ENCODE measurements at regions not wholly inside any gene's neighbourhood (a gene's known extent, or its start where the extent isn't known, plus 50 kb on each side); places are given as distances from the start of the nearest gene placed in this dataset.

DNA sequence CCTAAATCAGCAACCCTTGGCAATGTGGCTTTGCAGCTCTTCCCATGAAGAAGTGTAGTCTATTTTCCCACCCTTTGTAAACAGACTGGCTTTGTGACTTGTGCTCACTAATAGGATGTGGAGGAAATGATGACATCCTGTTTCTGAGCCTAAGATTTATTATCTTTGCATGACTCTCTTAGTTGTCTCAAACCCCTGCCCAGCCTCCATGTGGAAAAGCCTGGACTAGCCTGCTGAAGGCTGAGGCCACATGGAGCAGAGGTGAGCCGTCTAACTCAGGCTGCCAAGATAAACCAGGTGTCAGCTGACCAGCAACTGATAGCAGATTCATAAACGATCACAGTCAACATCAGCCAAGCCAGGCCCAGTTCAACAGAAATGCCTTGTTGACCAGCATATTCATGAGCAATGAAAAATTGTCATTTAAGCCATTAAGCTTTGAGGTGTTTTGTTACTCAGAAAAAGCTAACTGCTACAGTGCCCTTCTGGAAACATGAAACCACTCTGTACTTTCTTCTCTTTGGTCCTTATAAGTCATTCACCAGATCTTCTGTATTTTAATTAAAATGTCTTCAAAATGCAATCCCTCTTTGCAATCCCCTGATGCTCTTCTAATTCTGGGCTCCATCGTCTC is 586.3 kb upstream of the ANKRD30A start:
- no peak overlapping the region for H4K8ac ChIP-seq (ENCODE audit: low read depth, low read length)
- H3K4me1 ChIP-seq (ENCODE audit: control insufficient read depth in 2 of 2, insufficient read depth in 1 of 2, low read depth in 1 of 2, low read length in 2 of 2) = peaks cover 0 to 2% of the 10 kb centered on the region in 2 donors
- no peak overlapping the region for H4K91ac ChIP-seq (ENCODE audit: low read depth, low read length, poor library complexity)
- H3K9me3 ChIP-seq (replicated peaks in 1 of 2; ENCODE audit: control insufficient read depth in 2 of 2, insufficient read depth in 1 of 2, low read depth in 1 of 2, low read length in 2 of 2) = peaks cover 0 to 2% of the 10 kb centered on the region in 2 donors
- no peaks in the 10 kb centered on the region for H3K27me3 ChIP-seq (ENCODE audit: control insufficient read depth in 3 of 3, insufficient read depth in 3 of 3, low read depth in 1 of 3, low read length in 3 of 3)
- H2BK15ac ChIP-seq (ENCODE audit: low read length) = no peak overlapping the region
- no peak overlapping the region for H2BK5ac ChIP-seq (ENCODE audit: low read length)
- no peak overlapping the region for H2AFZ ChIP-seq (ENCODE audit: low read length)
- no peaks in the 10 kb centered on the region for H3K36me3 ChIP-seq (replicated peaks in 1 of 2; ENCODE audit: control insufficient read depth in 2 of 2, insufficient read depth in 2 of 2, low read length in 2 of 2)
- H3K18ac ChIP-seq (ENCODE audit: low read length) = peak overlapping the region; percentile 15
- H2BK120ac ChIP-seq (ENCODE audit: low read depth, low read length) = no peak overlapping the region
- H3K4me3 ChIP-seq (ENCODE audit: low read length in 2 of 2) = no peak overlapping the region
- no CpG with 5 or more reads among the region's 3 CpGs for WGBS, 2 donors (ENCODE audit: extremely low coverage in 2 of 2, insufficient read length in 2 of 2, insufficient replicate concordance in 1 of 2)
- no peak overlapping the region for H2BK12ac ChIP-seq (ENCODE audit: low read length)
- DNase-seq (ENCODE audit: low spot score) = no peak
- H3K4ac ChIP-seq (ENCODE audit: low read length) = no peak overlapping the region
- H2AK5ac ChIP-seq (ENCODE audit: low read depth, low read length) = no peak overlapping the region
- H3K4me2 ChIP-seq (ENCODE audit: insufficient read depth, low read length, poor library complexity, severe bottlenecking) = no peak overlapping the region
- no peak overlapping the region for H3K27ac ChIP-seq (replicated peaks; ENCODE audit: low read length)
- no peak overlapping the region for H3K9ac ChIP-seq (ENCODE audit: low read depth, low read length, poor library complexity)
- H3K14ac ChIP-seq (ENCODE audit: low read length) = no peak overlapping the region
- H3K23ac ChIP-seq (ENCODE audit: low read depth, low read length, poor library complexity) = no peak overlapping the region
- no peaks in the 10 kb centered on the region for H3K79me1 ChIP-seq (ENCODE audit: low read depth, low read length)

DNA sequence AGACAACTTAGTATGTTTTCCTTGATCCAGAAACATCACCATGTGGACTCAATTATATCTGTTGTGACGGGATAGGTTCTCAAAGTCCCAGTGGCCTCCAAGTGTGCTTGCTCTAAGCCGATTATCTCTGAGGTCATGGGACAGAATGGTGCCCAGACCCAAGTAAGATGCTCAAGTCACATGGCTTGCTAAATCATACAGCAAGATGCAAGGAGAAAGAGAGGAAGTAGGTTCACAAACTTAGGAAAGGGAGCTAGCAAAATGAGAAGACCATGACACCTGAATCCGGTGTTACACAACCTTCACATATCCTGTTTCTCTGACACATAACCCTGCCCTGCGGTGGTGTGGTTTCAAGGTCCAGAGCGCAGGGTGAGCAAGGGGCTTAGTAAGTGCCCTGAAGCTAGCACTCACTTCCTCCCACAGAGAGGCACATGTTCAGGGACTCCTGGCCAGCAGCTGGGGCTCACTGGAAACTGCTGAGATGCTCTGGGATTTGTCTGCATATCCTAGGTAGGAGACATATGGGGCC is 590.9 kb upstream of the ANKRD30A start:
- H2AFZ ChIP-seq (ENCODE audit: low read length) = no peak overlapping the region
- no peaks in the 10 kb centered on the region for H3K27me3 ChIP-seq (ENCODE audit: control insufficient read depth in 3 of 3, insufficient read depth in 3 of 3, low read depth in 1 of 3, low read length in 3 of 3)
- no peak overlapping the region for H2AK5ac ChIP-seq (ENCODE audit: low read depth, low read length)
- H2BK15ac ChIP-seq (ENCODE audit: low read length) = peak overlapping the region; percentile 19
- H3K27ac ChIP-seq (replicated peaks; ENCODE audit: low read length) = no peak overlapping the region
- H3K4me3 ChIP-seq (ENCODE audit: low read length in 2 of 2) = no peak overlapping the region
- H3K18ac ChIP-seq (ENCODE audit: low read length) = no peak overlapping the region
- DNase-seq (ENCODE audit: low spot score) = no peak
- no CpG with 5 or more reads among the region's 5 CpGs for WGBS, 2 donors (ENCODE audit: extremely low coverage in 2 of 2, insufficient read length in 2 of 2, insufficient replicate concordance in 1 of 2)
- H2BK120ac ChIP-seq (ENCODE audit: low read depth, low read length) = no peak overlapping the region
- no peak overlapping the region for H4K8ac ChIP-seq (ENCODE audit: low read depth, low read length)
- no peaks in the 10 kb centered on the region for H3K79me1 ChIP-seq (ENCODE audit: low read depth, low read length)
- H2BK12ac ChIP-seq (ENCODE audit: low read length) = no peak overlapping the region
- no peak overlapping the region for H2BK5ac ChIP-seq (ENCODE audit: low read length)
- H3K9ac ChIP-seq (ENCODE audit: low read depth, low read length, poor library complexity) = no peak overlapping the region
- no peak overlapping the region for H4K91ac ChIP-seq (ENCODE audit: low read depth, low read length, poor library complexity)
- no peak overlapping the region for H3K4me2 ChIP-seq (ENCODE audit: insufficient read depth, low read length, poor library complexity, severe bottlenecking)
- H3K9me3 ChIP-seq (replicated peaks in 1 of 2; ENCODE audit: control insufficient read depth in 2 of 2, insufficient read depth in 1 of 2, low read depth in 1 of 2, low read length in 2 of 2) = peaks cover 0 to 2% of the 10 kb centered on the region in 2 donors
- H3K23ac ChIP-seq (ENCODE audit: low read depth, low read length, poor library complexity) = no peak overlapping the region
- no peaks in the 10 kb centered on the region for H3K36me3 ChIP-seq (replicated peaks in 1 of 2; ENCODE audit: control insufficient read depth in 2 of 2, insufficient read depth in 2 of 2, low read length in 2 of 2)
- H3K4ac ChIP-seq (ENCODE audit: low read length) = no peak overlapping the region
- no peak overlapping the region for H3K14ac ChIP-seq (ENCODE audit: low read length)
- peaks cover 0 to 2% of the 10 kb centered on the region in 2 donors for H3K4me1 ChIP-seq (ENCODE audit: control insufficient read depth in 2 of 2, insufficient read depth in 1 of 2, low read depth in 1 of 2, low read length in 2 of 2)

DNA sequence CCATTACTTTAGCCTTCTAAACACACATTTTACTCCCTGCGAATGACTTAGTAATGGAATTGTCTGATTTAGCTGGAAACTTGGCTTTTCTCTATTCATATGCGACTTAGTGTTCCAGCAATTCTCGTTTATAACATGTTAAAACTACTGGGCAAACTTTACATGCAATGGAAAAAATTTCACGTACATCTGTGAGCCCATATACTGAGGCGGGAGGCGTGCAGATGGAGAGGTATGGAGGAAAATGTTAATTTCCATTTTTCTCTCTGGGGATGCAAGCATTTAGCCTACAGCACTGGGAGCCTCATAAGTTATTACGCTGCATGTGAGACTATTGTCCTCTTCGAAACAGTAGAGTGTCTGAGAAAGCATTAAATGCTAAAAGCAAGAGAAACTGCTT is 591.5 kb upstream of the ANKRD30A start:
- H2AFZ ChIP-seq (ENCODE audit: low read length) = no peak overlapping the region
- H4K91ac ChIP-seq (ENCODE audit: low read depth, low read length, poor library complexity) = no peak overlapping the region
- WGBS, 2 donors (ENCODE audit: extremely low coverage in 2 of 2, insufficient read length in 2 of 2, insufficient replicate concordance in 1 of 2) = no CpG with 5 or more reads among the region's 8 CpGs
- H3K79me1 ChIP-seq (ENCODE audit: low read depth, low read length) = no peaks in the 10 kb centered on the region
- no peak for DNase-seq (ENCODE audit: low spot score)
- H3K27ac ChIP-seq (replicated peaks; ENCODE audit: low read length) = no peak overlapping the region
- H3K9ac ChIP-seq (ENCODE audit: low read depth, low read length, poor library complexity) = no peak overlapping the region
- H3K18ac ChIP-seq (ENCODE audit: low read length) = no peak overlapping the region
- no peaks in the 10 kb centered on the region for H3K27me3 ChIP-seq (ENCODE audit: control insufficient read depth in 3 of 3, insufficient read depth in 3 of 3, low read depth in 1 of 3, low read length in 3 of 3)
- H2BK12ac ChIP-seq (ENCODE audit: low read length) = no peak overlapping the region
- peaks cover 0 to 2% of the 10 kb centered on the region in 2 donors for H3K9me3 ChIP-seq (replicated peaks in 1 of 2; ENCODE audit: control insufficient read depth in 2 of 2, insufficient read depth in 1 of 2, low read depth in 1 of 2, low read length in 2 of 2)
- H3K23ac ChIP-seq (ENCODE audit: low read depth, low read length, poor library complexity) = no peak overlapping the region
- no peak overlapping the region for H4K8ac ChIP-seq (ENCODE audit: low read depth, low read length)
- no peak overlapping the region for H2BK15ac ChIP-seq (ENCODE audit: low read length)
- no peak overlapping the region for H2AK5ac ChIP-seq (ENCODE audit: low read depth, low read length)
- H2BK120ac ChIP-seq (ENCODE audit: low read depth, low read length) = no peak overlapping the region
- no peak overlapping the region for H3K4me3 ChIP-seq (ENCODE audit: low read length in 2 of 2)
- H3K14ac ChIP-seq (ENCODE audit: low read length) = no peak overlapping the region
- peaks cover 0 to 2% of the 10 kb centered on the region in 2 donors for H3K4me1 ChIP-seq (ENCODE audit: control insufficient read depth in 2 of 2, insufficient read depth in 1 of 2, low read depth in 1 of 2, low read length in 2 of 2)
- no peak overlapping the region for H3K4me2 ChIP-seq (ENCODE audit: insufficient read depth, low read length, poor library complexity, severe bottlenecking)
- H3K4ac ChIP-seq (ENCODE audit: low read length) = no peak overlapping the region
- no peak overlapping the region for H2BK5ac ChIP-seq (ENCODE audit: low read length)
- H3K36me3 ChIP-seq (replicated peaks in 1 of 2; ENCODE audit: control insufficient read depth in 2 of 2, insufficient read depth in 2 of 2, low read length in 2 of 2) = no peaks in the 10 kb centered on the region

DNA sequence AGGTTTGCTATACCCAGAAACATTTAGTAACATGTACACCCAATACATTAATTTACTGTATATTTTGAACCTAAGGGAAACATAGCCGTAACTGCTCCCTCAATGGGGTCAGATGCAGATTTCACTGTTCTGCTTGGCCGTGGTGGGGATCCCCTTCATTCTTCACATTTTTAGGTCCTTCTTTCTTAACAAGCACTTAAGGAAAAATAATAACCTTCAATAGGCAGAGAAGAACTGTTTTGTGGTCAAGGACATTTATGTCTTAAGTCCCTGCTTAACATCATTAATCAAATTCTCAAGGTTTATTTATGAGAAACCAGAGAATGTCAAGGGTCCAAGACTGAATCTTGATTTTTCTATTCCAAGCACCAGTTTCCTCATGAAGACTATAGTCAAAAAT is 592.1 kb upstream of the ANKRD30A start:
- H4K91ac ChIP-seq (ENCODE audit: low read depth, low read length, poor library complexity) = no peak overlapping the region
- no peak overlapping the region for H2BK15ac ChIP-seq (ENCODE audit: low read length)
- no peak for DNase-seq (ENCODE audit: low spot score)
- H3K4ac ChIP-seq (ENCODE audit: low read length) = no peak overlapping the region
- H3K27ac ChIP-seq (replicated peaks; ENCODE audit: low read length) = no peak overlapping the region
- peaks cover 0 to 2% of the 10 kb centered on the region in 2 donors for H3K4me1 ChIP-seq (ENCODE audit: control insufficient read depth in 2 of 2, insufficient read depth in 1 of 2, low read depth in 1 of 2, low read length in 2 of 2)
- no peak overlapping the region for H3K9ac ChIP-seq (ENCODE audit: low read depth, low read length, poor library complexity)
- no peak overlapping the region for H3K4me2 ChIP-seq (ENCODE audit: insufficient read depth, low read length, poor library complexity, severe bottlenecking)
- no peak overlapping the region for H2BK5ac ChIP-seq (ENCODE audit: low read length)
- WGBS, 2 donors (ENCODE audit: extremely low coverage in 2 of 2, insufficient read length in 2 of 2, insufficient replicate concordance in 1 of 2) = no CpG with 5 or more reads among the region's 2 CpGs
- H3K9me3 ChIP-seq (replicated peaks in 1 of 2; ENCODE audit: control insufficient read depth in 2 of 2, insufficient read depth in 1 of 2, low read depth in 1 of 2, low read length in 2 of 2) = peaks cover 0 to 2% of the 10 kb centered on the region in 2 donors
- H3K27me3 ChIP-seq (ENCODE audit: control insufficient read depth in 3 of 3, insufficient read depth in 3 of 3, low read depth in 1 of 3, low read length in 3 of 3) = no peaks in the 10 kb centered on the region
- no peak overlapping the region for H3K23ac ChIP-seq (ENCODE audit: low read depth, low read length, poor library complexity)
- H3K18ac ChIP-seq (ENCODE audit: low read length) = no peak overlapping the region
- H2BK120ac ChIP-seq (ENCODE audit: low read depth, low read length) = no peak overlapping the region
- H3K14ac ChIP-seq (ENCODE audit: low read length) = no peak overlapping the region
- H2BK12ac ChIP-seq (ENCODE audit: low read length) = no peak overlapping the region
- no peak overlapping the region for H3K4me3 ChIP-seq (ENCODE audit: low read length in 2 of 2)
- H3K79me1 ChIP-seq (ENCODE audit: low read depth, low read length) = no peaks in the 10 kb centered on the region
- H2AFZ ChIP-seq (ENCODE audit: low read length) = no peak overlapping the region
- H4K8ac ChIP-seq (ENCODE audit: low read depth, low read length) = no peak overlapping the region
- H3K36me3 ChIP-seq (replicated peaks in 1 of 2; ENCODE audit: control insufficient read depth in 2 of 2, insufficient read depth in 2 of 2, low read length in 2 of 2) = no peaks in the 10 kb centered on the region
- H2AK5ac ChIP-seq (ENCODE audit: low read depth, low read length) = no peak overlapping the region

All from neuronal stem cell (in vitro differentiated cells).